Kidney epithelial cell (primary cell): ENCODE measurements at regions not wholly inside any gene's neighbourhood (a gene's known extent, or its start where the extent isn't known, plus 50 kb on each side); places are given as distances from the start of the nearest gene placed in this dataset.

ENCODE experiments used
- DNase-seq: peaks from one replicate; pipeline ENCODE4 v3.0.0-alpha.2; 2010; ENCODE audit warnings: low read depth
- H3K27me3 ChIP-seq: 2 replicates; pipeline ENCODE4 v1.6.0; 2011; ENCODE audit warnings: low read length; ENCODE audit not compliant: control insufficient read depth, insufficient read depth
- H3K36me3 ChIP-seq: 2 replicates; pipeline ENCODE4 v1.5.1; 2011; ENCODE audit warnings: low read length; ENCODE audit not compliant: control insufficient read depth, insufficient read depth
- H3K4me3 ChIP-seq: 2 replicates; pipeline ENCODE4 v1.5.1; 2011; ENCODE audit warnings: low read depth, mild to moderate bottlenecking, control low read depth, low read length
- CTCF ChIP-seq: IDR thresholded peaks from 2 replicates; pipeline ENCODE4 v1.5.1; 2011; ENCODE audit warnings: mild to moderate bottlenecking, moderate library complexity, low read length, control low read depth, inconsistent platforms; ENCODE audit not compliant: insufficient read depth, poor library complexity, severe bottlenecking

- DNase-seq = no peak
- Histone ChIP-seq H3K36me3 (no peaks in the 10 kb centered on the region), H3K27me3 (no peaks in the 10 kb centered on the region), H3K4me3 (no peak overlapping the region)
- TF ChIP-seq CTCF = no peak
These were observed 123.9 kb upstream of the ABCA1 start for GRCh38 chr9:105051897-105052296.

- H3K4me3 ChIP-seq = no peak overlapping the region
- H3K36me3 ChIP-seq = no peaks in the 10 kb centered on the region
- TF ChIP-seq CTCF = no peak
- H3K27me3 ChIP-seq = no peaks in the 10 kb centered on the region
- no peak for DNase-seq
These were observed 124.4 kb upstream of the ABCA1 start for GRCh38 chr9:105052346-105052745.

GRCh38 chr9:105053209-105053652 lies 125.3 kb upstream of the ABCA1 start:
- no peak for TF ChIP-seq CTCF
- peak; percentile 87 for DNase-seq
- no peak overlapping the region for H3K4me3 ChIP-seq
- no peaks in the 10 kb centered on the region for H3K27me3 ChIP-seq
- no peaks in the 10 kb centered on the region for H3K36me3 ChIP-seq

GRCh38 chr9:105054491-105054890 lies 126.5 kb upstream of the ABCA1 start:
- DNase-seq = no peak
- Histone ChIP-seq H3K27me3 (no peaks in the 10 kb centered on the region), H3K36me3 (no peaks in the 10 kb centered on the region), H3K4me3 (no peak overlapping the region)
- TF ChIP-seq CTCF = no peak

GRCh38 chr9:105055917-105056316 lies 128.0 kb upstream of the ABCA1 start:
- no peak for DNase-seq
- TF ChIP-seq CTCF = no peak
- H3K36me3 ChIP-seq = no peaks in the 10 kb centered on the region

GRCh38 chr9:105057551-105057950 lies 129.6 kb upstream of the ABCA1 start:
- Histone ChIP-seq H3K27me3 (no peaks in the 10 kb centered on the region), H3K4me3 (no peak overlapping the region), H3K36me3 (no peaks in the 10 kb centered on the region)
- DNase-seq = no peak
- TF ChIP-seq CTCF = no peak

More at GRCh38 chr9:105055917-105056316, 128.0 kb upstream of the ABCA1 start:
- Histone ChIP-seq H3K4me3 (no peak overlapping the region), H3K27me3 (no peaks in the 10 kb centered on the region)
